ENCODE measurements at regions not wholly inside any gene's neighbourhood (a gene's known extent, or its start where the extent isn't known, plus 50 kb on each side); places are given as distances from the start of the nearest gene placed in this dataset.

DNA sequence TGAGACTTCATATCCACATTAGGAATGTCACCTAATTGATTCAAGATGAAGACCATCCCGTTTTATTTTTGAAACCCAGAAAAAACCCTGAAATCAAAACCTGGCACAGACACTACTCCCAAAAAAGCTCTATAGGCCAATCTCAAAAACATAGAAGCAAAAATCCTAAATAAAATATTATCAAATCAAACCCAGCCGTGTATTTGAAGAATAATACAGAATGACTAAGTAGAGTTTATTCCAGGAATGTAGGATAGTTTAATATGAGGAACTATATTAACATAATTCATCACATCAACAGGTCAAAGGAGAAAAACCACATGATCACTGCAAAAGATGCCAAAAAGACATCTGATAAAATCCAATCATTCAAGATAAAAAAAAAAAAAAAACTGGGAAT is 167.1 kb downstream of the ACTL7B start:
- intact Hi-C loops (cut with micrococcal nuclease; ENCODE audit: unreplicated experiment) (no loop called here), in situ Hi-C loops (cut with HindIII; ENCODE audit: extremely low pct_ligation_motif_present, low pct_unique_long_range_greater_than_20kb) (no loop called here)
- Histone ChIP-seq H3K79me2 (ENCODE audit: insufficient read depth, low read length) (no peaks in the 10 kb centered on the region), H3K27ac (ENCODE audit: extremely low read length, insufficient read depth, low read length) (no peak overlapping the region), H3K4me3 (replicated peaks in 1 of 3; ENCODE audit: insufficient read depth in 1 of 3, low read depth in 2 of 3, low read length in 3 of 3) (no peak overlapping the region), H3K4me1 (ENCODE audit: insufficient read depth, low read length) (peaks cover 19% of the 10 kb centered on the region), H3K9me3 (ENCODE audit: low read length) (peaks cover 7% of the 10 kb centered on the region), H2AFZ (ENCODE audit: low read length) (no peak overlapping the region), H3K36me3 (replicated peaks in 1 of 2; ENCODE audit: control insufficient read depth in 1 of 2, insufficient read depth in 2 of 2, low read length in 2 of 2) (no peaks in the 10 kb centered on the region), H4K20me1 (ENCODE audit: insufficient read depth, low read length) (no peaks in the 10 kb centered on the region), H3K27me3 (ENCODE audit: control insufficient read depth in 1 of 2, insufficient read depth in 2 of 2, low read length in 2 of 2) (0 out of 5 replicates have a peak, but pooled peaks cover 0 to 6% of the 10 kb centered on the region in 2 experiments), H3K9ac (ENCODE audit: insufficient read depth, low read depth, low read length) (no peak overlapping the region), H3K4me2 (ENCODE audit: low read depth, low read length) (no peak overlapping the region)
- TF ChIP-seq NCOA1 (CRISPR knock-in tag; IDR thresholded peaks at IDR 0.05) (no peak), SSRP1 (CRISPR knock-in tag; IDR thresholded peaks at IDR 0.05) (no peak), AKNA (CRISPR knock-in tag; IDR thresholded peaks at IDR 0.05; ENCODE audit: borderline replicate concordance) (no peak), GLI4 (CRISPR knock-in tag; IDR thresholded peaks at IDR 0.05; ENCODE audit: borderline replicate concordance) (no peak), ZC3H4 (CRISPR knock-in tag; IDR thresholded peaks at IDR 0.05; ENCODE audit: borderline replicate concordance) (no peak), ZNF20 (CRISPR knock-in tag; IDR thresholded peaks at IDR 0.05) (no peak), ZEB1 (IDR thresholded peaks at IDR 0.05; ENCODE audit: insufficient replicate concordance, low read depth) (no peak), ARHGAP35 (CRISPR knock-in tag; IDR thresholded peaks at IDR 0.05; ENCODE audit: borderline replicate concordance) (no peak), REXO4 (CRISPR knock-in tag; IDR thresholded peaks at IDR 0.05; ENCODE audit: borderline replicate concordance) (no peak), XBP1 (CRISPR knock-in tag; IDR thresholded peaks at IDR 0.05) (no peak), KLF9 (CRISPR knock-in tag; IDR thresholded peaks at IDR 0.05; ENCODE audit: low read depth) (no peak), WIZ (CRISPR knock-in tag; IDR thresholded peaks at IDR 0.05) (no peak), PITX1 (CRISPR knock-in tag; IDR thresholded peaks at IDR 0.05) (no peak)
- TF ChIP-seq, protein P1, sequence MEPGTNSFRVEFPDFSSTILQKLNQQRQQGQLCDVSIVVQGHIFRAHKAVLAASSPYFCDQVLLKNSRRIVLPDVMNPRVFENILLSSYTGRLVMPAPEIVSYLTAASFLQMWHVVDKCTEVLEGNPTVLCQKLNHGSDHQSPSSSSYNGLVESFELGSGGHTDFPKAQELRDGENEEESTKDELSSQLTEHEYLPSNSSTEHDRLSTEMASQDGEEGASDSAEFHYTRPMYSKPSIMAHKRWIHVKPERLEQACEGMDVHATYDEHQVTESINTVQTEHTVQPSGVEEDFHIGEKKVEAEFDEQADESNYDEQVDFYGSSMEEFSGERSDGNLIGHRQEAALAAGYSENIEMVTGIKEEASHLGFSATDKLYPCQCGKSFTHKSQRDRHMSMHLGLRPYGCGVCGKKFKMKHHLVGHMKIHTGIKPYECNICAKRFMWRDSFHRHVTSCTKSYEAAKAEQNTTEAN (CRISPR knock-in tag; conservative IDR thresholded peaks at IDR 0.05) = no peak
- TF ChIP-seq, protein P2, sequence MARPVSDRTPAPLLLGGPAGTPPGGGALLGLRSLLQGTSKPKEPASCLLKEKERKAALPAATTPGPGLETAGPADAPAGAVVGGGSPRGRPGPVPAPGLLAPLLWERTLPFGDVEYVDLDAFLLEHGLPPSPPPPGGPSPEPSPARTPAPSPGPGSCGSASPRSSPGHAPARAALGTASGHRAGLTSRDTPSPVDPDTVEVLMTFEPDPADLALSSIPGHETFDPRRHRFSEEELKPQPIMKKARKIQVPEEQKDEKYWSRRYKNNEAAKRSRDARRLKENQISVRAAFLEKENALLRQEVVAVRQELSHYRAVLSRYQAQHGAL (CRISPR knock-in tag; IDR thresholded peaks at IDR 0.05; ENCODE audit: not compliant biosample characterization) = no peak
- no peak for ATAC-seq
- WGBS (ENCODE audit: low lambda C conversion rate) = 2% methylated on average over 2 of the region's 2 CpGs
- no peak for FAIRE-seq
- ChIA-PET CTCF (ENCODE audit: low intra/inter-chr PET ratio, low total read pairs) (no interaction called here), POLR2A (no interaction called here)
- no peak for DNase-seq (ENCODE audit: low spot score)
- no TSS peak for BruUV-seq (replicated peaks)

All from HepG2 (cell line).